PC-9 (cell line): ENCODE measurements at regions not wholly inside any gene's neighbourhood (a gene's known extent, or its start where the extent isn't known, plus 50 kb on each side); places are given as distances from the start of the nearest gene placed in this dataset.

Experiments
- BruUV-seq: library from RNA; stranded (reverse); fragments of 400-500 nt; replicated peaks from 2 replicates; lab custom pipeline; 2021; lab: Mats Ljungman, UMichigan
- CTCF ChIA-PET: fragments of 300-600 bp; sonication (Branson Sonifier 250); formaldehyde crosslinking; loops from one replicate; lab custom pipeline; 2022; ENCODE audit warnings: antibody characterized with exemption; lab: Charles Lee
- POLR2A ChIA-PET: fragments of 300-600 bp; sonication (Branson Sonifier 250); formaldehyde crosslinking; loops from one replicate; lab custom pipeline; 2022; ENCODE audit warnings: antibody characterized with exemption; ENCODE audit not compliant: unreplicated experiment; lab: Charles Lee
- DNase-seq, 2 experiments: peaks; one replicate each; pipeline versions ENCODE4 v3.0.0 to v3.0.0-alpha.2; 2015 to 2022; ENCODE audit warnings: mixed read lengths in 1 of 2
- H2AFZ ChIP-seq: fragments of 200-600 bp; sonication (generic); 2 replicates; pipeline ENCODE4 v1.8.1; 2017; ENCODE audit warnings: antibody characterized with exemption
- H3F3A ChIP-seq: fragments of 200-600 bp; sonication (generic); 2 replicates; pipeline ENCODE4 v1.8.1; 2017; ENCODE audit warnings: antibody characterized with exemption, mild to moderate bottlenecking, low read depth; ENCODE audit not compliant: insufficient read depth
- H3K27ac ChIP-seq: fragments of 200-600 bp; sonication (generic); 2 replicates; pipeline ENCODE4 v1.6.1; 2016; ENCODE audit warnings: mixed run types
- H3K27me3 ChIP-seq: fragments of 200-600 bp; sonication (generic); 2 replicates; pipeline ENCODE4 v1.6.1; 2016; ENCODE audit warnings: low read depth, mixed run types; ENCODE audit not compliant: insufficient read depth
- H3K36me3 ChIP-seq: fragments of 200-600 bp; sonication (generic); 2 replicates; pipeline ENCODE4 v1.6.1; 2016; ENCODE audit warnings: low read depth, mixed run types
- H3K4me1 ChIP-seq: fragments of 200-600 bp; sonication (generic); replicated peaks from 2 replicates; pipeline ENCODE4 v1.6.1; 2016; ENCODE audit warnings: mixed run types; ENCODE audit not compliant: insufficient read depth
- H3K4me2 ChIP-seq: fragments of 200-600 bp; sonication (generic); 2 replicates; pipeline ENCODE4 v1.6.1; 2017; ENCODE audit warnings: mixed run types
- H3K4me3 ChIP-seq: fragments of 200-600 bp; sonication (generic); 2 replicates; pipeline ENCODE4 v1.6.1; 2016; ENCODE audit warnings: mixed run types
- H3K79me2 ChIP-seq: fragments of 200-600 bp; sonication (generic); 2 replicates; pipeline ENCODE4 v1.6.1; 2017; ENCODE audit warnings: low read depth, mixed run types
- H3K9me2 ChIP-seq: fragments of 200-600 bp; sonication (generic); 2 replicates; pipeline ENCODE4 v1.8.1; 2017; ENCODE audit warnings: mild to moderate bottlenecking; ENCODE audit not compliant: insufficient read depth
- H3K9me3 ChIP-seq: fragments of 200-600 bp; sonication (generic); 2 replicates; pipeline ENCODE4 v1.8.1; 2016; ENCODE audit warnings: low read depth; ENCODE audit not compliant: insufficient read depth
- H4K20me1 ChIP-seq: fragments of 200-600 bp; sonication (generic); 2 replicates; pipeline ENCODE4 v1.8.1; 2017; ENCODE audit not compliant: insufficient read depth
- EZH2 ChIP-seq: fragments of 200-600 bp; sonication (generic); IDR thresholded peaks from 2 replicates; pipeline ENCODE4 v1.8.0; 2017; ENCODE audit warnings: antibody characterized with exemption, low read depth
- intact Hi-C: fragments of 100-400 bp; cut with micrococcal nuclease; formaldehyde crosslinking; loops from one replicate; pipeline ENCODE4 v1.10.0; 2022; ENCODE audit not compliant: unreplicated experiment
- TF ChIP-seq, protein P1 (sequence below): fragments of 200-600 bp; sonication (generic); conservative IDR thresholded peaks from 2 replicates; pipeline ENCODE4 v1.6.1; 2017; ENCODE audit warnings: mixed run types, antibody characterized with exemption, mild to moderate bottlenecking, moderate library complexity

DNA sequence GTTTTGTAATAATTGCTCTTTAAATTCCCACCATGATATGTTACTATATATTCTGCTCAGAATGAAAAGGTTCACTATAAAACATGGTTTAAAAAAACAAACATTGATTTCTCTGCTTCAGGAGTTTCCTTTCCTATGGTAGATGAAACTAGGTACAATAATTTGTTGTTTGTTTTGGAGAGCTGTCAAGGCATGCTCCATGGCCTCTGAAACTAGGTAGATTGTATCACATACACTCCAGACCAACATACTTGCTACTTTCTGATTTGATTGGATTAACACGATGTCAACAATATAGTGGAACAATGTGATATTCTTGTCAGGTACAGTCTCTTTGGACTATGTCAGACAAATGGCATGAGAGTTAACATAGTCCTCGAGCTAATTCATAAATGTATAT lies 452.7 kb upstream of the CDH9 start:
- Histone ChIP-seq H2AFZ (no peak overlapping the region), H3K4me1 (no peaks in the 10 kb centered on the region), H3K9me2 (peaks cover 5% of the 10 kb centered on the region; the same call in 1 of the 2 replicates), H4K20me1 (no peaks in the 10 kb centered on the region), H3K36me3 (no peaks in the 10 kb centered on the region), H3K27me3 (no peaks in the 10 kb centered on the region), H3F3A (no peaks in the 10 kb centered on the region), H3K4me2 (no peak overlapping the region), H3K27ac (no peak overlapping the region), H3K79me2 (no peaks in the 10 kb centered on the region), H3K4me3 (no peak overlapping the region), H3K9me3 (no peaks in the 10 kb centered on the region)
- no TSS peak for BruUV-seq
- DNase-seq = no peak
- CTCF ChIA-PET = no interaction called here
- intact Hi-C loops = no loop called here
- POLR2A ChIA-PET = interaction anchor here (0.6 kb wide), 1 partner anchor 1000 kb away, joined by 5 read pairs; no protein-coding TSS in a partner anchor
- TF ChIP-seq EZH2 = no peak
- TF ChIP-seq, protein P1, sequence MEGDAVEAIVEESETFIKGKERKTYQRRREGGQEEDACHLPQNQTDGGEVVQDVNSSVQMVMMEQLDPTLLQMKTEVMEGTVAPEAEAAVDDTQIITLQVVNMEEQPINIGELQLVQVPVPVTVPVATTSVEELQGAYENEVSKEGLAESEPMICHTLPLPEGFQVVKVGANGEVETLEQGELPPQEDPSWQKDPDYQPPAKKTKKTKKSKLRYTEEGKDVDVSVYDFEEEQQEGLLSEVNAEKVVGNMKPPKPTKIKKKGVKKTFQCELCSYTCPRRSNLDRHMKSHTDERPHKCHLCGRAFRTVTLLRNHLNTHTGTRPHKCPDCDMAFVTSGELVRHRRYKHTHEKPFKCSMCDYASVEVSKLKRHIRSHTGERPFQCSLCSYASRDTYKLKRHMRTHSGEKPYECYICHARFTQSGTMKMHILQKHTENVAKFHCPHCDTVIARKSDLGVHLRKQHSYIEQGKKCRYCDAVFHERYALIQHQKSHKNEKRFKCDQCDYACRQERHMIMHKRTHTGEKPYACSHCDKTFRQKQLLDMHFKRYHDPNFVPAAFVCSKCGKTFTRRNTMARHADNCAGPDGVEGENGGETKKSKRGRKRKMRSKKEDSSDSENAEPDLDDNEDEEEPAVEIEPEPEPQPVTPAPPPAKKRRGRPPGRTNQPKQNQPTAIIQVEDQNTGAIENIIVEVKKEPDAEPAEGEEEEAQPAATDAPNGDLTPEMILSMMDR = no peak

DNA sequence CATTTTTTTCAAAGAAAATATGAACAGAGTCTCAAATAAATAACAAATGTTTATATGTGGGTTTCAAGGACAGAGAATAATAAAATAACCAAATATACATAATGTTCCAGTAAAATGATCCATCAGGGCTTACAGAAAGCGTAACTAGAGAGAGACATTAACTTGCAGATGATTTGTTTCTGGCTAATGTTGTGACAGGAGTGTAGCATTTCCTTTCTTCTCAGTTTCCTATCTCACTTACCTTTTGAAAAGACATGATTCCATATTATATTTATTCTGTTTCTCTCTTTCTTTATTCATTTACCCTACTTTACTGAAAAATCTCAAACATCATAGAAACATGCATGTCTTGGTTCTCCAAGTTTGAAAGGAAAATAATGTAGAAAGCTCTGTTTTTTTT lies 451.3 kb upstream of the CDH9 start:
- Histone ChIP-seq H2AFZ (no peak overlapping the region), H3K9me3 (no peaks in the 10 kb centered on the region), H3K4me2 (no peak overlapping the region), H3K79me2 (no peaks in the 10 kb centered on the region), H3F3A (no peaks in the 10 kb centered on the region), H3K9me2 (peaks cover 5% of the 10 kb centered on the region; the same call in 1 of the 2 replicates), H3K4me1 (no peaks in the 10 kb centered on the region), H3K36me3 (no peaks in the 10 kb centered on the region), H3K27ac (no peak overlapping the region), H3K4me3 (no peak overlapping the region), H3K27me3 (no peaks in the 10 kb centered on the region), H4K20me1 (no peaks in the 10 kb centered on the region)
- no peak for DNase-seq
- ChIA-PET CTCF (no interaction called here), POLR2A (interaction anchor here (0.6 kb wide), 1 partner anchor 117 kb away, joined by 5 read pairs; no protein-coding TSS in a partner anchor)
- intact Hi-C loops = no loop called here
- BruUV-seq = no TSS peak
- TF ChIP-seq, protein P1 = no peak
- TF ChIP-seq EZH2 = no peak

DNA sequence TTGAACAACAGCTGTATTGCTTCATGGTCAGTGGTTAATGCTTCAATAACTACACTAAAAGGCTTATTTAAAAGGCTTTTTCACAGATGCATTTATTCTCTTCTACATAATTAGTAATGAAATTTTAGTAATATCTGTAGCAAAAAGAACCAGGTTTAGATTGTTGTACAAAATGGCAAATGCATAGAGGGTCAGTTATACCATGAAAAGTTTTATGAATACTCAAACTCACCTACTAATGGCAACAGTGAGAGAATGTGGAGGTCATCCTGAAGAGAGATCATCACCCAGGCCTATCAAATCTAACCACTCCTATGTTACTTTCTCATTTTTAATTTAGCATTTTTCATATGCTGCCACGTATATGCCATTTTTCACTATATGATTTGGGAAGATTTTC lies 444.3 kb upstream of the CDH9 start:
- POLR2A ChIA-PET = no interaction called here
- no peaks in the 10 kb centered on the region for H3K4me1 ChIP-seq
- intact Hi-C loops = no loop called here

More for the DNA sequence above, 444.3 kb upstream of the CDH9 start:
- no peak overlapping the region for H3K4me3 ChIP-seq
- CTCF ChIA-PET = no interaction called here
- no peaks in the 10 kb centered on the region for H3K79me2 ChIP-seq
- H3F3A ChIP-seq = no peaks in the 10 kb centered on the region
- no TSS peak for BruUV-seq
- no peaks in the 10 kb centered on the region for H3K36me3 ChIP-seq
- H3K9me3 ChIP-seq = peaks cover 6% of the 10 kb centered on the region; the same call in 1 of the 2 replicates
- H3K27me3 ChIP-seq = no peaks in the 10 kb centered on the region
- no peak overlapping the region for H3K4me2 ChIP-seq
- no peak for DNase-seq
- TF ChIP-seq, protein P1 = no peak
- no peak for TF ChIP-seq EZH2
- peaks cover 5% of the 10 kb centered on the region; the same call in 1 of the 2 replicates for H3K9me2 ChIP-seq
- H3K27ac ChIP-seq = no peak overlapping the region
- no peak overlapping the region for H2AFZ ChIP-seq
- H4K20me1 ChIP-seq = no peaks in the 10 kb centered on the region
